ENCODE measurements at regions not wholly inside any gene's neighbourhood (a gene's known extent, or its start where the extent isn't known, plus 50 kb on each side); places are given as distances from the start of the nearest gene placed in this dataset.
"Not testable (repeated sequence)": the region's sequence is repeated elsewhere in the genome, so short reads cannot be mapped to it uniquely, and the experiment has no call there.

- intact Hi-C loops (cut with DNase I): no loop called here
- TF ChIP-seq CTCF (IDR thresholded peaks at IDR 0.05) (no peak), POLR2A (IDR thresholded peaks at IDR 0.05) (no peak)
- WGBS, 4 donors: 81 to 89% (median 88%) methylated on average over 4 of the region's 4 CpGs
- H3K9me3 ChIP-seq: peaks cover 0 to 2% (median 0%) of the 10 kb centered on the region in 12 donors
- no peak for DNase-seq
- H3K36me3 ChIP-seq: no peaks in the 10 kb centered on the region
- no peak for ATAC-seq
- H3K27me3 ChIP-seq: no peaks in the 10 kb centered on the region
- H3K4me1 ChIP-seq: no peaks in the 10 kb centered on the region
- no peak overlapping the region for H3K4me3 ChIP-seq
- H3K27ac ChIP-seq: no peak overlapping the region
Measured at GRCh38 chr14:40009771-40010170, 577.5 kb upstream of the FBXO33 start.

- 88 to 100% (median 92%) methylated on average over 2 of the region's 2 CpGs for WGBS, 4 donors
- H3K9me3 ChIP-seq; H3K36me3 ChIP-seq; ATAC-seq; intact Hi-C loops (cut with DNase I); H3K4me3 ChIP-seq; H3K27ac ChIP-seq; H3K4me1 ChIP-seq; DNase-seq; H3K27me3 ChIP-seq: not testable (repeated sequence)
Measured at GRCh38 chr14:40008345-40008744, 576.1 kb upstream of the FBXO33 start.

GRCh38 chr14:40004871-40005500 lies 572.8 kb upstream of the FBXO33 start:
- 59 to 71% (median 68%) methylated on average over 3 of the region's 3 CpGs for WGBS, 4 donors
- TF ChIP-seq CTCF (IDR thresholded peaks at IDR 0.05) (no peak), POLR2A (IDR thresholded peaks at IDR 0.05) (no peak)
- DNase-seq (no peak), ATAC-seq (no peak)
- H3K27me3 ChIP-seq: no peaks in the 10 kb centered on the region
- H3K27ac ChIP-seq: no peak overlapping the region
- no peak overlapping the region for H3K4me3 ChIP-seq
- peaks cover 0 to 2% (median 0%) of the 10 kb centered on the region in 12 donors for H3K9me3 ChIP-seq
- no peaks in the 10 kb centered on the region for H3K4me1 ChIP-seq
- intact Hi-C loops (cut with DNase I): no loop called here
- no peaks in the 10 kb centered on the region for H3K36me3 ChIP-seq

GRCh38 chr14:40003773-40004172 lies 571.5 kb upstream of the FBXO33 start:
- no peaks in the 10 kb centered on the region for H3K4me1 ChIP-seq
- DNase-seq (no peak), ATAC-seq (no peak)
- H3K27me3 ChIP-seq: no peaks in the 10 kb centered on the region
- WGBS, 4 donors: 47 to 57% (median 55%) methylated on average over 5 of the region's 5 CpGs
- H3K36me3 ChIP-seq: no peaks in the 10 kb centered on the region
- H3K4me3 ChIP-seq: no peak overlapping the region
- no peak overlapping the region for H3K27ac ChIP-seq
- TF ChIP-seq POLR2A (IDR thresholded peaks at IDR 0.05): no peak
- TF ChIP-seq CTCF (IDR thresholded peaks at IDR 0.05): no peak
- no peaks in the 10 kb centered on the region for H3K9me3 ChIP-seq
- intact Hi-C loops (cut with DNase I): no loop called here

GRCh38 chr14:39998854-39999253 lies 566.6 kb upstream of the FBXO33 start:
- no peaks in the 10 kb centered on the region for H3K9me3 ChIP-seq
- WGBS, 4 donors: 81 to 90% (median 86%) methylated on average over 6 of the region's 6 CpGs
- ATAC-seq: no peak
- intact Hi-C loops (cut with DNase I): no loop called here
- H3K4me1 ChIP-seq: no peaks in the 10 kb centered on the region
- no peaks in the 10 kb centered on the region for H3K27me3 ChIP-seq
- H3K36me3 ChIP-seq: no peaks in the 10 kb centered on the region
- H3K27ac ChIP-seq: no peak overlapping the region
- DNase-seq: no peak
- TF ChIP-seq POLR2A (IDR thresholded peaks at IDR 0.05) (no peak), CTCF (IDR thresholded peaks at IDR 0.05) (no peak)
- no peak overlapping the region for H3K4me3 ChIP-seq
